ENCODE measurements at regions not wholly inside any gene's neighbourhood (a gene's known extent, or its start where the extent isn't known, plus 50 kb on each side); places are given as distances from the start of the nearest gene placed in this dataset.

- TF ChIP-seq EGR1 (IDR thresholded peaks at IDR 0.05) (no peak), RAD21 (IDR thresholded peaks at IDR 0.05; ENCODE audit: low read depth) (no peak), ZBTB7A (IDR thresholded peaks at IDR 0.05; ENCODE audit: low read depth) (no peak), TEAD4 (IDR thresholded peaks at IDR 0.05) (no peak), TAF1 (IDR thresholded peaks at IDR 0.05; ENCODE audit: low read depth) (no peak), YY1 (IDR thresholded peaks at IDR 0.05; ENCODE audit: low read depth) (no peak), REST (IDR thresholded peaks at IDR 0.05; ENCODE audit: low read depth) (no peak), MAX (IDR thresholded peaks at IDR 0.05) (no peak), CREB1 (IDR thresholded peaks at IDR 0.05; ENCODE audit: low read depth) (no peak)
Measured at GRCh38 chr3:110814170-110815007, 257.2 kb upstream of the NECTIN3 start.

Data from Ishikawa (cell line).